ENCODE measurements at regions not wholly inside any gene's neighbourhood (a gene's known extent, or its start where the extent isn't known, plus 50 kb on each side); places are given as distances from the start of the nearest gene placed in this dataset.

GRCh38 chr1:25100151-25100833 is 132.0 kb downstream of the SYF2 start:
- TF ChIP-seq CTCF (IDR thresholded peaks at IDR 0.05; ENCODE audit: low read depth, low read length) (no peak), POLR2A (IDR thresholded peaks at IDR 0.05; ENCODE audit: extremely low read depth, insufficient read length) (no peak), MAX (IDR thresholded peaks at IDR 0.05; ENCODE audit: low read depth, low read length) (no peak), MYC (IDR thresholded peaks at IDR 0.05; ENCODE audit: low read depth, low read length) (no peak)

Measured in NB4 (cell line).